GM12872 (cell line): ENCODE measurements at regions not wholly inside any gene's neighbourhood (a gene's known extent, or its start where the extent isn't known, plus 50 kb on each side); places are given as distances from the start of the nearest gene placed in this dataset.

Experiments
- CTCF ChIP-seq: IDR thresholded peaks from 3 replicates; pipeline ENCODE4 v1.5.1; 2011; ENCODE audit warnings: low read depth, mild to moderate bottlenecking, low read length, moderate library complexity; ENCODE audit not compliant: insufficient read depth

- no peak for TF ChIP-seq CTCF
Measured at GRCh38 chr13:24066405-24067295, 93.9 kb upstream of the SPATA13 start.

GRCh38 chr13:24068472-24068871 lies 92.0 kb upstream of the SPATA13 start:
- TF ChIP-seq CTCF, result no peak

GRCh38 chr13:24071016-24071415 lies 89.5 kb upstream of the SPATA13 start:
- TF ChIP-seq CTCF, result no peak

- no peak for TF ChIP-seq CTCF
Measured at GRCh38 chr13:24071423-24072075, 89.0 kb upstream of the SPATA13 start.

GRCh38 chr13:24073657-24074056 lies 86.9 kb upstream of the SPATA13 start:
- no peak for TF ChIP-seq CTCF

- TF ChIP-seq CTCF, result no peak
Measured at GRCh38 chr13:24074678-24075077, 85.8 kb upstream of the SPATA13 start.

- TF ChIP-seq CTCF, result no peak
Measured at GRCh38 chr13:24075137-24075975, 85.2 kb upstream of the SPATA13 start.
